ENCODE measurements at regions not wholly inside any gene's neighbourhood (a gene's known extent, or its start where the extent isn't known, plus 50 kb on each side); places are given as distances from the start of the nearest gene placed in this dataset.

GRCh38 chr21:27565364-27565763, 598.5 kb upstream of the ADAMTS5 start:
- no peak for TF ChIP-seq CTCF (IDR thresholded peaks at IDR 0.05)
- no peak for TF ChIP-seq POLR2AphosphoS5 (IDR thresholded peaks at IDR 0.05)
- no peak for TF ChIP-seq POLR2A (IDR thresholded peaks at IDR 0.05)
